GM10248 (cell line): ENCODE measurements at regions not wholly inside any gene's neighbourhood (a gene's known extent, or its start where the extent isn't known, plus 50 kb on each side); places are given as distances from the start of the nearest gene placed in this dataset.
A peak's percentile ranks its signal among the peaks of the same experiment; 100 is the strongest.

ENCODE experiments used
- CTCF ChIA-PET: fragments of 300-600 bp; sonication (Branson Sonifier 250); formaldehyde crosslinking; extraction: SDS; loops from one replicate; lab custom pipeline; 2021; ENCODE audit warnings: antibody characterized with exemption; lab: Yijun Ruan, JAX
- POLR2A ChIA-PET: fragments of 350-650 bp; sonication (Branson Sonifier 250); formaldehyde crosslinking; extraction: SDS; loops from one replicate; lab custom pipeline; 2020; ENCODE audit warnings: antibody characterized with exemption; lab: Yijun Ruan, JAX
- DNase-seq: peaks from one replicate; pipeline ENCODE4 v3.0.0; 2012; ENCODE audit errors: extremely low spot score
- TF ChIP-seq, protein P1 (sequence below): IDR thresholded peaks from 2 replicates; pipeline ENCODE4 v1.5.1; 2012; ENCODE audit warnings: mild to moderate bottlenecking, low read depth; ENCODE audit errors: extremely low read depth, missing control alignments, control extremely low read depth

DNA sequence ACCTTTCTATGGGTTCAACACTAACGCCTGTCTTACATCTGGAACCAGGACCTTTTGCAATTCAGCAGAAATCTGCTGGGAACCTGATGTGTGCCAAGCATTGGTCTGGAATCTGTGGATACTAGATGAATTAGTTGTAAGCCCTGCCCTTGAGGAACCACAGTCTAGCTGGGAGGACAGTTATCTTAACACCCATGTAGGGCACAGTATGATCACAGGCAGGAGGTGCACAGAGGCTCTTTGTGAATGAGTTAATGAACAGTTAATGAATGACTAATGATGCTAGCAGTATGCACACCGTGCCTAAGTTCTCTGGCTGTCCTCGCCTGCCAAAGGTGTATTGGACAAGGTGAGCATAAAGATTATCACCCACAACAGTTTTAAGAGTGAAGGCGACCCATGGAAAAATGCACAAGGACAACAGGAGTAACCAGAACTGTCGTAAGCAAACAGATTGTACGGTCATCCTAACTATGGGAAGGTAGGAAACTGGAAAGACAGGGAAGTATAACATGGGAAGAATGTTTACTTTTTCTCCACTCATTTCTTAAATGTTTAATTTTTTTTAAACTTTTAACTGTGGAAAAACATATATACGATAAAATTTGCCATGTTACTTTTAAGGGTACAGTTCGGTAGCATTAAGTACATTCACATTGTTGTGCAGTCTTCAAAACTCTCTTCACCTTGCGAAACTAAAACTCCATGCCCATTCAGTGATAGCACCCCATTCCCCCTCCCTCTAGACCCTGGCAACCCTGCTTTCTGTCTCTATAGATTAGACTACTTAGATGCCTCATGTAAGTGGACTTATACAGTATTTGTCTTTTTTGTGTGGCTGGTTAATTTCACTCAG, 139.9 kb downstream of the CXCL12 start:
- ChIA-PET POLR2A (no interaction called here), CTCF (interaction anchor here (0.7 kb wide), 1 partner anchor 20 kb away, joined by 3 read pairs; no protein-coding TSS in a partner anchor)

DNA sequence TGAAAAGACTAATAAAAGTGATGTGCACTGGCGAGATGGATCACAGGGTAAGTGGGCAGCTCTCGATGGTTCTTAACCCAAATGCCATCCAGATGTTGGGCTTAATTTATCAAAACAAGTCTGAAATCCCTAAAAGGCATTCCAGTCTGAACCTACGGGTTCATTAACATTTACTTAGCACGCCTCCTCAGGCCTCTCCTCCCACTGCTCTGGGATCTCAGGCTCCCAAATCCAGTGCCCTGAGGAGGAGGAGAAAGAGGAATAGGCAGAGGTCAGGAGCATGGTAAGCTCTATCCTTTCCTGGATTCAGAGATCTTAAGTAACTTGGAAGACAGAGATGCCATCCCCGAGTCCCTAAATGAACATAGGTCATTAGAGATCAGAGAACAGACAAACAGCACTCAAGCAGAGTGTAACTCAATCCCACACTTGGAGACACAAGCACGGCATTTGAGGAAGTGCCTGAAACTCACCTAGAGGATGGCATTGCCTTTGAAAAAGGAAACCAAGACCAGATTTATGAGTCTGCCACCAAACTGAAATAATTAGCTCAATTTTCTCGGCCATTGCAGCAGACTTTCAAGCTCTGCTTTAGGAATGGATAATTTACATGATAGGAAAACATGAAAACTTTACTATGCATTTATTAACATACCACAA, 140.9 kb downstream of the CXCL12 start:
- ChIA-PET CTCF (interaction anchor here (0.7 to 0.8 kb wide), 2 partner anchors 11 to 30 kb away, joined by 3 read pairs; no protein-coding TSS in a partner anchor), POLR2A (no interaction called here)
- DNase-seq = no peak
- TF ChIP-seq, protein P1, sequence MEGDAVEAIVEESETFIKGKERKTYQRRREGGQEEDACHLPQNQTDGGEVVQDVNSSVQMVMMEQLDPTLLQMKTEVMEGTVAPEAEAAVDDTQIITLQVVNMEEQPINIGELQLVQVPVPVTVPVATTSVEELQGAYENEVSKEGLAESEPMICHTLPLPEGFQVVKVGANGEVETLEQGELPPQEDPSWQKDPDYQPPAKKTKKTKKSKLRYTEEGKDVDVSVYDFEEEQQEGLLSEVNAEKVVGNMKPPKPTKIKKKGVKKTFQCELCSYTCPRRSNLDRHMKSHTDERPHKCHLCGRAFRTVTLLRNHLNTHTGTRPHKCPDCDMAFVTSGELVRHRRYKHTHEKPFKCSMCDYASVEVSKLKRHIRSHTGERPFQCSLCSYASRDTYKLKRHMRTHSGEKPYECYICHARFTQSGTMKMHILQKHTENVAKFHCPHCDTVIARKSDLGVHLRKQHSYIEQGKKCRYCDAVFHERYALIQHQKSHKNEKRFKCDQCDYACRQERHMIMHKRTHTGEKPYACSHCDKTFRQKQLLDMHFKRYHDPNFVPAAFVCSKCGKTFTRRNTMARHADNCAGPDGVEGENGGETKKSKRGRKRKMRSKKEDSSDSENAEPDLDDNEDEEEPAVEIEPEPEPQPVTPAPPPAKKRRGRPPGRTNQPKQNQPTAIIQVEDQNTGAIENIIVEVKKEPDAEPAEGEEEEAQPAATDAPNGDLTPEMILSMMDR = no peak

More for the DNA sequence above, 139.9 kb downstream of the CXCL12 start:
- TF ChIP-seq, protein P1 = no peak
- DNase-seq = no peak

DNA sequence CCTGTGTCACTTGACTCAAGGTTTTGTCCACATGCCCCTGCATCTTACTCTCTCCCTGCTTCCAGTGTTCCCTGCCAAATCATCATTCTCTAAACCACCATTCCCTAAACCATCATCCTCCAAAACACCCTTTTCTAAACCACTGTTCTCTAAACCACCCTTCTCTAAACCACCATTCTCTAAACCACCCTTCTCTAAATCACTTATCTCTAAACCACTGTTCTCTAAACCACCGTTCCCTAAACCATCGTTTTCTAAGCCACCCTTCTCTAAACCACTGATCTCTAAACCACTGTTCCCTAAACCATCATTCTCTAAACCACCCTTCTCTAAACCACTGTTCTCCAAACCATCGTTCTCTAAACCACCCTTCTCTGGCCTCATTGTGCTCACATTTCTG, 142.1 kb downstream of the CXCL12 start:
- peak; percentile 1 for DNase-seq
- TF ChIP-seq, protein P1 = no peak
- POLR2A ChIA-PET = no interaction called here
- CTCF ChIA-PET = no interaction called here

DNA sequence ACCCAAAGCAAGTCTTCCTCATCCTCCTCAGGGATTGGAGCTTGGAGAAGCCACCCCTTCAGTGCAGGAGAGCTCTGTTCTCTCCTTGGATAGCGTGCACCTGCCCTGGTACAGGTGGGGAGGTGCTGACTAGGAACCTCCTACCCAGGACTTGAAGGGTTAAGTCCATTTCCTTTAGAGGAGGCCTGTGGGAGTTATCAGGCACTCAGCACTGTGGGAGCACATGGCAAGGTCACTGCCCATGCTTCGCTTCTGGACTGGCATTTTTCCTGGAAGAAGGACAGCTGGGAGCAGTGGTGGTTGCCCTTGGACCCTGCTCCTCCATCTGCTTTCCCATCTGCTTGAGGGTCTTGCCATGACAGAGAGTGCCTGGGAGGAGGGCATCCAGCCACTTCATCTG, 142.8 kb downstream of the CXCL12 start:
- CTCF ChIA-PET = no interaction called here
- TF ChIP-seq, protein P1 = no peak
- POLR2A ChIA-PET = no interaction called here

DNA sequence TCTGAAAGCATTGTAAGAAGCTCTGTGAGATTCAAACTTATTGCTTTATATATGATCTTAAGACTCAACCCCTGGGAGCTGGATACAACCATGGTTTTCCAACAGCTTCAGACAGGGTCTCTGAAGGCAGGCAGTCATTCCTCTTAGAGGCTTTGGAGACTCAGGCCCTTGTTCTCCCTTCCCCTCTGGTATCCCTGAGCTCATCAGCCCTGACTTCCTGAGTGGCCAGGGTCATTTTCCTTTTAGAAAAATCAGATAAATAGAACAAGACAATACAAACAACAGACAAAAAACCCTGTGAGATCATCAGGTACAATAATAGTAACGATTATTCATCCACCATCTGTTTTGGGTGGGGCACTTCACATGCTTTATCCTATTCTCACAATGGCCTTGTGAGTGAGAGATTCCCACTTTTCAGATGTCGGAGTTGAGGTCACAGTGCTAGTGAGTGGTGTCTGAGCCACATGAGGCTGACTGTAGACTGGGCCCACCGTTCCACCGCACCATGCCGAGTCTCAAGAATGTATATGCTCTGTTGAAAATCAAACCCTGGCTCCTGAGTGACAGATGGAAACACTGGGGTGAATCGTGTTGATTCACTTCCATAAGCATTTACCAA, 144.2 kb downstream of the CXCL12 start:
- ChIA-PET POLR2A (no interaction called here), CTCF (no interaction called here)
- no peak for DNase-seq
- TF ChIP-seq, protein P1 = no peak

More for the DNA sequence above, 142.8 kb downstream of the CXCL12 start:
- DNase-seq = no peak

DNA sequence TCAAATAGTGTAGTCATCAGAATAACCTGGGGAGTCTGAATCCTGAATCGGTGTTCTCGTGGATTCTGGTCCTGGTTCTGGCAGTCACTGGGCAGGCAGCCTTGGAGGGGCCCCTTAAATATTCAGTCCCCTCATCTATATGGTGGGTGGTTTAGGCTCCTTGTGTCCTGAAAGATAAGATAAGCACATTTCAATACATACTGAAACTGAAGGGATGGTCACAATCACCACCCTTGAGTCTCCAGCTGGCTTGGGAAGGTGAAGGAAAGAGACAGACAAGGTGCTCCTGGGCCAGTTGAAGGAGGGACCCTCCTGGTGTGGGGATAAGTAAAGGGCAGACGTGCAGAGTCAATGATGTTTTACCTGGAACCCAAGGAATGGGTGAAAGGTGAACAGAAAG, 146.7 kb downstream of the CXCL12 start:
- DNase-seq = no peak
- TF ChIP-seq, protein P1 = no peak
- ChIA-PET POLR2A (no interaction called here), CTCF (no interaction called here)
